ENCODE measurements at regions not wholly inside any gene's neighbourhood (a gene's known extent, or its start where the extent isn't known, plus 50 kb on each side); places are given as distances from the start of the nearest gene placed in this dataset.

DNA sequence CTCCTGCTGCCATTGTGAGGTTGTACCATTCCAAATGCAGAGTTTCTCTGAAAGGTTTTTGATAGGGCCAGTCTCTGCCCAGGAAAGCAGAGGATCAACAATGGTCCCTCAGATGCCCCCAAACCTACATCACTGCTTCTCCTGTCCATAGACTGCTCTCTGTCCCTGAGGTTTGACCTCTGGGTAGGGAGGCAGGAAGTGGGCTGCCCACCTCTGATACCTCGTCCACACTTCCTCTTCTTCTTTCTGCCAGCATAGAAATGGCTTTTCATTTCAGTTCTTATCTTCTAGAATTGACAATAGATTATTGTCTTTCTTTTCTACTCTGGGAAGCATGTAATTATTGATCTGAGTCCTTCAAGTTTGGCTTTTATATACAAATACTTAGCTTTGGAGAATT lies 170.6 kb downstream of the TRMT11 start:
- no peak overlapping the region for H3K9ac ChIP-seq (ENCODE audit: insufficient read depth, low read length, poor library complexity, severe bottlenecking)
- no peaks in the 10 kb centered on the region for H3K27me3 ChIP-seq (ENCODE audit: control insufficient read depth in 2 of 2, insufficient read depth in 2 of 2, low read length in 2 of 2)
- no peak overlapping the region for H3K4me3 ChIP-seq (replicated peaks in 1 of 3; ENCODE audit: low read depth in 2 of 3, low read length in 3 of 3)
- H3K27ac ChIP-seq (ENCODE audit: low read depth in 1 of 2, low read length in 2 of 2): no peak overlapping the region
- no peak overlapping the region for H2AFZ ChIP-seq (ENCODE audit: insufficient read depth, low read depth, low read length, poor library complexity, severe bottlenecking)
- peaks cover 0 to 2% of the 10 kb centered on the region in 2 donors for H3K4me1 ChIP-seq (ENCODE audit: control insufficient read depth in 1 of 2, insufficient read depth in 2 of 2, low read length in 2 of 2)
- H3K36me3 ChIP-seq (replicated peaks in 1 of 2; ENCODE audit: control insufficient read depth in 1 of 2, insufficient read depth in 2 of 2, low read length in 2 of 2): no peaks in the 10 kb centered on the region
- H3K4me2 ChIP-seq (replicated peaks; ENCODE audit: extremely low read depth, low read length, poor library complexity, severe bottlenecking): no peak overlapping the region
- Mint-ChIP-seq H3K4me1 (peaks cover 6% of the 10 kb centered on the region), H3K27me3 (ENCODE audit: low read depth in 3 of 3) (peaks cover 0 to 1% (median 1%) of the 10 kb centered on the region in 3 donors), H3K27ac (no peak overlapping the region), H3K9me3 (peaks cover 0 to 3% (median 0%) of the 10 kb centered on the region in 7 donors), H3K4me3 (no peak overlapping the region), H3K36me3 (no peaks in the 10 kb centered on the region)
- no CpG with 5 or more reads among the region's 1 CpG for WGBS (ENCODE audit: insufficient coverage)
- intact Hi-C loops (cut with micrococcal nuclease): no loop called here
- H3K9me3 ChIP-seq (replicated peaks in 1 of 2; ENCODE audit: control insufficient read depth in 1 of 2, insufficient read depth in 1 of 2, low read length in 2 of 2): no peaks in the 10 kb centered on the region
- DNase-seq: no peak
- no peaks in the 10 kb centered on the region for H3K79me2 ChIP-seq (ENCODE audit: insufficient read depth, low read length)
- H4K20me1 ChIP-seq (ENCODE audit: insufficient read depth, low read length): no peaks in the 10 kb centered on the region
- TF ChIP-seq, protein P1, sequence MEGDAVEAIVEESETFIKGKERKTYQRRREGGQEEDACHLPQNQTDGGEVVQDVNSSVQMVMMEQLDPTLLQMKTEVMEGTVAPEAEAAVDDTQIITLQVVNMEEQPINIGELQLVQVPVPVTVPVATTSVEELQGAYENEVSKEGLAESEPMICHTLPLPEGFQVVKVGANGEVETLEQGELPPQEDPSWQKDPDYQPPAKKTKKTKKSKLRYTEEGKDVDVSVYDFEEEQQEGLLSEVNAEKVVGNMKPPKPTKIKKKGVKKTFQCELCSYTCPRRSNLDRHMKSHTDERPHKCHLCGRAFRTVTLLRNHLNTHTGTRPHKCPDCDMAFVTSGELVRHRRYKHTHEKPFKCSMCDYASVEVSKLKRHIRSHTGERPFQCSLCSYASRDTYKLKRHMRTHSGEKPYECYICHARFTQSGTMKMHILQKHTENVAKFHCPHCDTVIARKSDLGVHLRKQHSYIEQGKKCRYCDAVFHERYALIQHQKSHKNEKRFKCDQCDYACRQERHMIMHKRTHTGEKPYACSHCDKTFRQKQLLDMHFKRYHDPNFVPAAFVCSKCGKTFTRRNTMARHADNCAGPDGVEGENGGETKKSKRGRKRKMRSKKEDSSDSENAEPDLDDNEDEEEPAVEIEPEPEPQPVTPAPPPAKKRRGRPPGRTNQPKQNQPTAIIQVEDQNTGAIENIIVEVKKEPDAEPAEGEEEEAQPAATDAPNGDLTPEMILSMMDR (IDR thresholded peaks at IDR 0.05): no peak

DNA sequence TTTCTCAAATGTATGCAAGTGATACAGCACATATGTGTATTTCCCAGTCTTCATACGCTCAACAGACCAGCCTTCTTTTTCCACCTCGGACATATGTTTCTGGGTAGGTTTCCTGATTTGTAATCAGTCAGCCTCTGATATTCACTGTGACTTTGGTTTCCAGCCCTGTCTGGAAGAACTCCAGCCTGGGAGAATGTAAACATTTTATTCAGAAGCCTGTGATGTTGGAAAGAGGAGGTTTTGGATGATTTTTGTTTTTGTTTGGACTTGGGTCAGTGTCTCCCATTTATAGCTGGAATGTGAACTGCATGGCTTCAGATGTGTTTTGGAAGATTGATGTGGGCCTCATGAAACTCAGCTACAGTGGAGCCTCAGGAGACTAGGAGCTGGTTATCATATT lies 172.2 kb upstream of the CENPW start:
- Histone ChIP-seq H3K9ac (ENCODE audit: insufficient read depth, low read length, poor library complexity, severe bottlenecking) (no peak overlapping the region), H3K79me2 (ENCODE audit: insufficient read depth, low read length) (no peaks in the 10 kb centered on the region), H4K20me1 (ENCODE audit: insufficient read depth, low read length) (no peaks in the 10 kb centered on the region), H3K27ac (ENCODE audit: low read depth in 1 of 2, low read length in 2 of 2) (no peak overlapping the region), H3K9me3 (replicated peaks in 1 of 2; ENCODE audit: control insufficient read depth in 1 of 2, insufficient read depth in 1 of 2, low read length in 2 of 2) (no peaks in the 10 kb centered on the region), H3K36me3 (replicated peaks in 1 of 2; ENCODE audit: control insufficient read depth in 1 of 2, insufficient read depth in 2 of 2, low read length in 2 of 2) (no peaks in the 10 kb centered on the region), H3K4me3 (replicated peaks in 1 of 3; ENCODE audit: low read depth in 2 of 3, low read length in 3 of 3) (no peak overlapping the region), H2AFZ (ENCODE audit: insufficient read depth, low read depth, low read length, poor library complexity, severe bottlenecking) (no peak overlapping the region), H3K4me1 (ENCODE audit: control insufficient read depth in 1 of 2, insufficient read depth in 2 of 2, low read length in 2 of 2) (no peaks in the 10 kb centered on the region), H3K27me3 (ENCODE audit: control insufficient read depth in 2 of 2, insufficient read depth in 2 of 2, low read length in 2 of 2) (no peaks in the 10 kb centered on the region), H3K4me2 (replicated peaks; ENCODE audit: extremely low read depth, low read length, poor library complexity, severe bottlenecking) (no peak overlapping the region)
- intact Hi-C loops (cut with micrococcal nuclease): no loop called here
- TF ChIP-seq, protein P1 (IDR thresholded peaks at IDR 0.05): no peak
- WGBS (ENCODE audit: insufficient coverage): no CpG with 5 or more reads among the region's 2 CpGs
- no peak for DNase-seq
- Mint-ChIP-seq H3K4me1 (peaks cover 3% of the 10 kb centered on the region), H3K27me3 (ENCODE audit: low read depth in 3 of 3) (peaks cover 0 to 6% (median 0%) of the 10 kb centered on the region in 3 donors), H3K36me3 (no peaks in the 10 kb centered on the region), H3K9me3 (peaks cover 0 to 18% (median 9%) of the 10 kb centered on the region in 7 donors), H3K27ac (no peak overlapping the region), H3K4me3 (no peak overlapping the region)
